ENCODE measurements at regions not wholly inside any gene's neighbourhood (a gene's known extent, or its start where the extent isn't known, plus 50 kb on each side); places are given as distances from the start of the nearest gene placed in this dataset.
"Not testable (repeated sequence)": the region's sequence is repeated elsewhere in the genome, so short reads cannot be mapped to it uniquely, and the experiment has no call there.

GRCh38 chr3:166444336-166444735, 607.1 kb upstream of the BCHE start:
- no peak for DNase-seq

GRCh38 chr3:166435469-166436057, 598.3 kb upstream of the BCHE start:
- no peak for DNase-seq

GRCh38 chr3:166433060-166433459, 595.8 kb upstream of the BCHE start:
- DNase-seq: no peak

- no peak for DNase-seq
Observed at GRCh38 chr3:166425900-166426611, 588.8 kb upstream of the BCHE start.

- DNase-seq: no peak
Observed at GRCh38 chr3:166425021-166425420, 587.8 kb upstream of the BCHE start.

GRCh38 chr3:166423824-166424513, 586.7 kb upstream of the BCHE start:
- not testable (repeated sequence) for DNase-seq

- no peak for DNase-seq
Observed at GRCh38 chr3:166422556-166422955, 585.3 kb upstream of the BCHE start.

GRCh38 chr3:166420071-166420470, 582.8 kb upstream of the BCHE start:
- no peak for DNase-seq

- no peak for DNase-seq
Observed at GRCh38 chr3:166405896-166406295, 568.7 kb upstream of the BCHE start.

- no peak for DNase-seq
Observed at GRCh38 chr3:166405465-166405864, 568.2 kb upstream of the BCHE start.

GRCh38 chr3:166390303-166390702, 553.1 kb upstream of the BCHE start:
- DNase-seq: no peak

GRCh38 chr3:166388321-166388720, 551.1 kb upstream of the BCHE start:
- DNase-seq: no peak

GRCh38 chr3:166372571-166373106, 535.4 kb upstream of the BCHE start:
- DNase-seq: no peak

GRCh38 chr3:166367947-166368533, 530.8 kb upstream of the BCHE start:
- DNase-seq: no peak

GRCh38 chr3:166362698-166363097, 525.5 kb upstream of the BCHE start:
- DNase-seq: no peak

- no peak for DNase-seq
Observed at GRCh38 chr3:166360720-166361119, 523.5 kb upstream of the BCHE start.

GRCh38 chr3:166351461-166351860, 514.2 kb upstream of the BCHE start:
- DNase-seq: no peak

GRCh38 chr3:166340604-166341266, 503.5 kb upstream of the BCHE start:
- no peak for DNase-seq

GRCh38 chr3:166324401-166324800, 487.2 kb upstream of the BCHE start:
- no peak for DNase-seq

- no peak for DNase-seq
Observed at GRCh38 chr3:166322391-166322790, 485.2 kb upstream of the BCHE start.

GRCh38 chr3:166307756-166308350, 470.6 kb upstream of the BCHE start:
- no peak for DNase-seq

GRCh38 chr3:166304584-166304983, 467.4 kb upstream of the BCHE start:
- DNase-seq: no peak

Data from hindlimb muscle (tissue), 1 donor.